T1000 (cell line): ENCODE measurements at regions not wholly inside any gene's neighbourhood (a gene's known extent, or its start where the extent isn't known, plus 50 kb on each side); places are given as distances from the start of the nearest gene placed in this dataset.
"Not testable (repeated sequence)": the region's sequence is repeated elsewhere in the genome, so short reads cannot be mapped to it uniquely, and the experiment has no call there.

Experiments
- DNase-seq: peaks from one replicate; lab custom pipeline; 2025; ENCODE audit warnings: mixed read lengths; lab: John Stamatoyannopoulos, UW

DNA sequence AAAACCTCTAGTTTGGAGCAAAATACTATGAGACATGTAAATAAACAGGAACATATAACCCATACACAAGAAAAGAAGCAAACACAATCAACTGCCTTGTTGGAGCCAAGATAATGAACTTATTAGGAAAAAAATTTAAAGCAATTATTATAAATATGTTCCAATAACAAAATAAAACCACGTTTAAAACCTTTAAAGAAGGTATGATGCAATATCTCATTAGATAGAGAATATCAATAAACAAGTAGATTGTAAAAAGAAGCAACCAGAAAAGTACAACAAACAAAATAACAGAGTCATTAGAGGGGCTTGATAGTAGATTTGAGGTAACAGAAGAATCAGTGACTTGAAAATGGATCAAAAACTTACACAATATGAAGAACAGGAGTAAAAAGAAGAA is 327.0 kb upstream of the PCDH9 start:
- DNase-seq, result no peak

DNA sequence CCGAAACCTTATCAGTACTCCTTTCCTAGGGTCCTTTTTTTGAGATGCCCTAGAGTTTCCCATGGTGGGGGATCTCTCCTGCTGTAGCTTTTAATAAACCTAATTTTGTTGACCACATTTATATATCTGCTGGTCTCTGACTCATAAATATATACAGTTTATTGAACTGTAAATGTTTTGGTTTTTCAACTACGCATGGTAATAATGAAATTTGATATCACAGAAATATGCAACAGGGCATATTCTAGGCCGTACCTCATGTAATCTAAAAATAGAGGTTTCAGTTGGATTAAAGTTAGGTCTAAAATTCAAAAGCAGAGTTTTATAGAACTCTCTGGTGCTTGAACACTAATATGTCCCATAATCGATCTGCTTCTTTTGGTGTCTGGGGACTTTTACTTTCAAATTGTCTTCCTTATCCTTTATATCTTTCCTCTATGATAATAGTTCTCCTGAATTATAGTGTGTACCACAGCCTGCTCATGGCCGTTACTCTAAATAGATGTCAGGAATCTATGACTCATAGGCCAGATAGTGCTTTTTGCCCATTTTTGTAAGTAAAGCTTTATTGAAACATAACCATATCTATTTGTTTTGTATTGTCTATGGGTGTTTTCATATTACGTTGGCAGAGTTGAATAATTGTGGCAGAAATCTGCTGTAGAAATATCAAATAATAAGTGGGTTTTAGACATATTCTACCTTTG is 324.8 kb upstream of the PCDH9 start:
- DNase-seq, result no peak

DNA sequence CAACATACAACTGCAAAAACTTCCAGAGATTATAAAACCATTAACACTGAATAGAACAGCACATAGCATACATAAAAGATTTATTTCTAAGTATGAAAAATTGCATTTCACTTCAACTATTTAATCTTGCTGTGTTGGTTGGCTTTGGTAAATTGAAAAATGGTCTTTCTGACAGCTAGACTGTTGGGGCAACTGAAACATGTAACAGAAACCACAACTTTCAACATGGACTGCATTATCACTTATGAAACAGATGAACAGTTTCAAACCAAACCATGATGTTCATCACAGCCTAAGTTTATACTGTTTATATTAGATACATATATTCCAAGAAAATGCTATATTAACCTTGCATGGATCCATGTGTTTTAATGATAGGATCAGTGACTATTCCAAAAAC is 324.1 kb upstream of the PCDH9 start:
- DNase-seq, result no peak

DNA sequence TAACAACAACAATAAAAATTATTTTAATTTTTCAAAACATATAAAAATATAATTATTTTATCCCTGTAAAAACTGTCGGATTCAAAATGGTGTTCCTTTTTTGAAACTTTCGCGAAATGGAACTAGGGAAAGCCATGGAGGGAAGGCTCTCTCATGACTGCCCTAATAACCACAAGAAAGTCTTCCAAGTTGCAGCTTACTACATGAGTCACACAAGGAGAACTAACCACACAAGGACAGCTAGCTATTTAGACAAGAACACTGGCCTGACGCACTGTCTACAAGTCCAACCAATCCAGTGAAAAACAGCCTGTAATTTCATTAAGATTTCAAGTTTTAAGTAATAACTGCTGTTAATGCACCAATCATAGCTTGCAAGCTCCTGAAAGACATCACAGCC is 319.2 kb upstream of the PCDH9 start:
- DNase-seq, result no peak

DNA sequence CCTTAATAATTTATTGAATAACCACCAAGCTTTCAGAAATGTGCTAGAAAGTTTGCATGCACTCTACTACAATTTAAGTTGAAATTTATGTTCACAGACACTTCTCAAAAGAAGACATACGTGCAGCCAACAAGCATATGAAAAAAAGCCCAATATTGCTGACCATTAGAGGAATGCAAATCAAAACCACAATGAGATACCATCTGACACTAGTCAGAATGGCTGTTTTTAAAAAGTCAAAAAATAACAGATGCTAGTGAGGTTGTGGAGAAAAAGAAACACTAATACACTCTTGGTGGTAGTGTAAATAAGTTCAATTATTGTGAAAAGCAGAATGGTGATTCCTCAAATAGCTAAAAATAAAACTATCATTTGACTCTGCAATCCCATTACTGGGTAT is 308.8 kb upstream of the PCDH9 start:
- no peak for DNase-seq

DNA sequence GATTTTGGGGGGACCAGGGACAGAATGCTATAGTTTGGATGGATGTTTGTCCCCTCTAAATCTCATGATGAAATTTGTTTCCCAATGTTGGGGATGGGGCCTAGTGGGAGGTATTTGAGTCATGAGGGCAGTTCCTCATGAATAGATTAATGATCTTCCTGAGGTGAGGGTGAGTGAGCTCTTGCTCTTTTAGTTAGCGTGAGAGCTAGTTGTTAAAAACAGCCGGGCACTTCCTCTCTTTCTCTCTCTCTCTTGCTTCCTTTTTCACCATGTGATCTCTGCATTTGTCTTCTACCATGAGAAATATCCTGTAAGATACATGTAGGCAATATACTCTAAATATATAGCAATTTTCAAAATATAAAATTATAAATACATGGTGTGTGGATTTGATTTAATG is 290.8 kb upstream of the PCDH9 start:
- no peak for DNase-seq

DNA sequence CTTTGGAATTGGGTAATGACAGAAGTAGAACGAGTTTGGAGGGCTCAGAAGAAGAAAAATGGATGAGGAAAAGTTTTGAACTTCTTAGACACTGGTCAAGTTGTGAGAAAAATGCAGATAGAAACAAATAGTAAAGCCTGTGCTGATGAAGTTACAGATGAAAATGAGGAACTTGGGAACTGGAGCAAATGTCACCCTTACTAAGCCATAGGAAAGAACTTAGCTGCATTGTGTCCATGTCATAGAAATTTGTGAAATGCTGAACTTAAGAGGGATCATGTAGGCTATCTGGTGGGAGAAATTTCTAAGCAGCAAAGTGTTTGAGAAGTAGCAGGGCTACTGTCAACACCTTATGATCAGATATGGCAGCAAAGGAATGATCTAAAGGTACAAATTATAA is 289.2 kb upstream of the PCDH9 start:
- DNase-seq, result no peak

DNA sequence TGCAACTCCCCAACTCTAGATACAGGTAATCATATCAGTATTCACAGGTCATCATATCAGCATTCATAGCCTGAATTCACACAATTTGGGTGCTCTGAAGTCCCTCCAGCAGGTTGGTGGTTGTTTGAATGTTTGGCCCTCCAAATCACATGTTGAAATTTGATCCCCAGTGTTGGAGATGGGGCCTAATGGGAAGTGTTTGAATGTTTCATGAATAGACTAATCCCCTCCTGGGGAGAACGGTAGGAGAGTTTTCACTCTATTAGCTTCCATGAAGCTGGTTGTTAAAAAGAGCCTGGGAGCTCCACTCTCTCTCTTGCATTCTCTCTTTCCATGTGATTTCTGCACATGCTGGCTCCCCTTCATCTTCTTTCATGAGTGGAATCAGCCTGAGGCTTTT is 288.6 kb upstream of the PCDH9 start:
- no peak for DNase-seq

DNA sequence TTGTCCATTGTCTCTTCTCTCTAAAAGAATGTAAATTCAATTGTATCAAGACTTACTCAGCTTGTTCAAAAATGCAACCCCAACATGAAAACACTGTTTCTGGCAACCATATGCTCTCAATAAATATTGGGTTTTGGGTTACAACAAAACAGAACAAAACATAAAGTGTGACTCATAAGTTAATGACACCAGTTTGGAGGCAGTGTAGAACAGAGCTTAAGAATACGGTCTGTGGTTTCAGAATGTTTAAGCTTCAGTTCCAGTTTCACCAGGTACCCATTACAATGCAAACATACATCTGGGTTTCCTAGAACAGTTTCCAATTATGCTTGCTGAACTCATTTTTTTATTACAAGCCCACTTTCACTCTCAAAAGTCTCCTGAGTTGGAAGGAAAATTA is 285.8 kb upstream of the PCDH9 start:
- no peak for DNase-seq

DNA sequence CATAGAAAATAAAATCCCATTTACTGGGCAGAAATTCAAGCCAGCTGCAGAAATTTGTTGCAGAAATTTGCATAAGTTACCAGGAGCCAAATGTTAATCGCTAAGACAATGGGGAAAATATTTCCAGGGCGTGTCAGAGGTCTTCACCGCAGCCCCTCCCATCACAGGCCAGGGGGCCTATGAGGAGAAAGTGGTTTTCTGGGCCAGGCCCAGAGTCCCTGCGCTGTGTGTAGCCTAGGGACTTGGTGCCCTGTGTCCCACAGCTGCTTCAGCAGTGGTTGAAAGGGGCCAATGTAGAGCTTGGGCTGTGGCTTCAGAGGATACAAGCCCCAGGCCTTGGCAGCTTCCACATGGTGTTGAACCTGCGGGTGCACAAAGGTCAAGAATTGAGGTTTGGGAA is 278.9 kb upstream of the PCDH9 start:
- DNase-seq, result no peak

DNA sequence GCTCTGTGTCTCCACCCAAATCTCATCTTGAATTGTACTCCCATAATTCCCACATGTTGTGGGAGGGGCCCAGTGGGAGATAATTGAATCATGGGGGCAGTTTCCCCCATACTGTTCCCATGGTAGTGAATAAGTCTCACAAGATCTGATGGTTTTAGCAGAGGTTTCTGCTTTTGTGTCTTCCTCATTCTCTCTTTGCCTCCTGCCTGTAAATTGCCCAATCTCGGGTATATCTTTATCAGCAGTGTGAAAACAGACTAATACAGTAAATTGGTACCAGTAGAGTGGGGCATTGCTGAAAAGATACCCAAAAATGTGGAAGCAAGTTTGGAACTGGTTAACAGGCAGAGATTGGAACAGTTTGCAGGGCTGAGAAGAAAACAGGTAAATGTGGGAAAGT is 278.1 kb upstream of the PCDH9 start:
- not testable (repeated sequence) for DNase-seq

DNA sequence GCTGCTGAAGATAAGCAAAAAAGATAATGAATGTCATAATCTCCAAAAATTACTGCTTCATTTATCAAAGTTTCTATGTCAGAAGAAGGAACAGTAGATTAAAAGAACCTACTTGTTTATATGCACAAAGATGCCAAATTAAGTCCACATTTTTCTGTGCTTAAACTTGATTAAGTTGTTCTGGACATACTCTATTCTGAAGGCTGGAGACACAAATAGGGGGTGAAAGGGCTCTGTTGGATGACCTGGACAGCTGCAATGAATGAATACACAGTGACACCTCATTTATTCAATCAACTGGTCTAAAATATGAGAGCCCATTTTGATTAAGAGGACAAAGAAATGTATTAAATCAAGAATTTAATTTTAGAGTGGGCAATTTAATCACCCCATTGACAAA is 276.3 kb upstream of the PCDH9 start:
- no peak for DNase-seq

DNA sequence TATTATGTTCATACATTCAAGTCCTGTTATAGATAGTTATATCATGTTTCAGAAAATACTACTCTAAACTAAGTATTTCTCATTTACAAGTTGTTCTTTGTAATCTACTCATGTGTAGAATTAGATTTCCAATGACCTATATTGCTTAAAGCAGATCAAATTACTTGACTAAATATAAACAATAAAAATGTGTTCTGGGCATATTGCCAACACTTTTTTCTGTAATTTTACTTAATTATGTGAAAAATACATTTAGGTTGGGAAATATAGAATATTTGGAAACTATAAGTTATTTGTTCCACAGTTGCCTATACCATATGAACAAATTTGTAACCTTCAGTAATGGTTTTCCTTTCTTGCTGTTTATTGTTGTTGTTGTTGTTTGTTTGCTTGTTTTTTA is 275.2 kb upstream of the PCDH9 start:
- no peak for DNase-seq

DNA sequence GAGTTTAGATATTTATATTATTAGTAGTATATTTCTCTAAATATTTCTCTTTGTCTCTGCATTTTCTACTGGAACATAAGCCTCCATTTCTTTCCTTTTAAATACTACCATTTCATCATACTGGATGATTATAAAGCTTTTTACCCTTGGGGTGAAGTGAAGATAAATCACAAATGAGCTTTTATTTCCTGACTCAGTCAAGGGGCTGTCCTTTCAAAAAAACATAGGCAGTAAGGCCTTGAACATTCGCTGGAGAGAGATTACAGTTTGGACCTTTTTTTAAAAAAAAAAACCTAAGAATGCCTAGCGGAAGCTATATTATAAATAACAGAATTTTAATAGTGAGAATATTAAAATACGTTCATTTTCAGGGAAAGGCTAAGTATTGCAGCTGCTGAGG is 268.8 kb upstream of the PCDH9 start:
- DNase-seq, result no peak

DNA sequence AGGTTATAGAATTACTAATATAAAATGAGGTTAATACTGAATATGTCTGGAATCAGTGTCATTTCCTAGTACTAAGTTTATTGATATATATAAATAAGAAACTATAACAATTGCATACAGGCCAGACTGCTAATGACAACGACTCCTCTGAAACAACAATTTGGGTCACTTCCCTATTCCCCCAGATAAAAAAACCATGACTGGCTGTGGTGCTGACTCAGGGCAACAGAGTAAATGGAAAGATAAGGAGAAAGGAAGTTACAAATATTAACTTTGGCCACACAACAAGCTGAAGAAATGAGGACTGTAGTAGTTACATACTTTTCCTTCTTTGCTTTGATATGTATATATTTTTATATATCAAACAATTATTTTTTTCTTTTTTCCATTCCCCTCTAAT is 263.7 kb upstream of the PCDH9 start:
- DNase-seq, result no peak

DNA sequence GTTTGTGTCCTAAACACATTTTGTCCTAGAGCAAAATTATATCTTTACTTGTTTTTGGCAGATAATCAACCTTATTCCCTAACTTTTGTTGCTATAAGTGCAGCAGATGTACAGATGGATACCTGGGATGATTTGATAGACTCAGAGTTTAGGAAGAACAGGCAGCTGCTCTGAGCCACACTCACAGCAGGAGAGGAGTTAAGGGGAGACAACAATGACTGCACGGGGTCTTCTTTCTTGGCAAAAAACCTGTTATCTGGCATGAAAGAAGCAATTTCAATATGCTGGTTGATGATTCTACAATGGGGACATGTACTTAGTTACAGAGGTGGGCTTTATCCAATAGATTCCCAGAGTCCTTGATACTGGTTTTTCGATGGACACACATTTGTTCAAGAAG is 258.9 kb upstream of the PCDH9 start:
- DNase-seq, result no peak

DNA sequence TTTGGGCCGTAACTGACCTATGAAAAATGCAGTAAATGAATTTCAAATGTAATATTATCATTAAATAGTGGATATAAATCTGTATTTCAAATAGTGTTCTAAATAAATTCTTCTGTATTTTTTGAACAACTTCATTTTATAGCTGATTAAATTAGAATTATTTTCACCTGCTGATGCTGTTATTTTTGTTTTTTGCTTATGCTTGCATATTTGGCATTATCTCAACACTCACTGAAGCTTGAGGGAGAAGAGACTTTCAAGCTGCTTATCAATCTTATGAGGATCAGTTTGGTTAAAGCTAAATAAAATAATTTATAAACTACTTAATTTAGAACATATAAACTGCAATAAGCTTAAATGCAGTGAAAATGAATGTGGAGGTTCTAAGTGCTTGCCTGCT is 251.3 kb upstream of the PCDH9 start:
- DNase-seq, result no peak

DNA sequence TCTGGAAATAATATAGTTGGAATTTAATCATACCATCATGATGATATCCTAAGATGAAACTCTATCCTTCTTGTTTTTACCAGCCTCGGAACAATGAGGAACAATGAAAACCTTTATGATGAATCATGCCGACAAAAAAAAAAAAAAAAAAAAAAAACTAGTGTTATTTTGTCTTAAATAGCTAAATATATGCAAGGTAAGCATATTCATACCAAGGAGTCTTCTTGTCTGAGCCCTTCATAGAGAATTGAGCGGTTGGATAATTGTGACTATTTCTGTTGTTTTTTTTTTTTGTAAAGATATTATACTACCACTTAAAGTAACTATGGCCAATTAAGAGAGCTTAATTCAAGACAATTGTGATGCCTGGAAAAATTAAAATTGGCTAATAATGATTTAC is 244.0 kb upstream of the PCDH9 start:
- no peak for DNase-seq

DNA sequence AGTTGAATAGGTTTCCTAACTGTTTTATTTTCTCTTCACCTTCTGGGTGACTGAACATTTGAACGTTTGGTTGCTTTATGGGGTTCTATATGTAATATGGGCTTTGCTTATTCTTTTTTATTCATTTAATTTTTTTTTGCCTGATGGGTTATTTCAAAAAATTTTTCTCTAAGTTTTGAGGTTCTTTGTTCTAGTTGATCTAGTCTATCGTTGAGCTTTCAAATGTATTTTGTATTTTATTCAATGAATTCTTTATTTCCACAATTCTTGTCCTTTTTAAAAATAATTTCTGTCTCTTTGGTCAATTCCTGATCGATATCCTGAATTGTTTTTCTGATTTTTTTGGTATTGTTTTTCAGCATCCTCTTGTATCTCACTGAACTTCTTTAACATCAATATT is 239.5 kb upstream of the PCDH9 start:
- DNase-seq, result no peak

DNA sequence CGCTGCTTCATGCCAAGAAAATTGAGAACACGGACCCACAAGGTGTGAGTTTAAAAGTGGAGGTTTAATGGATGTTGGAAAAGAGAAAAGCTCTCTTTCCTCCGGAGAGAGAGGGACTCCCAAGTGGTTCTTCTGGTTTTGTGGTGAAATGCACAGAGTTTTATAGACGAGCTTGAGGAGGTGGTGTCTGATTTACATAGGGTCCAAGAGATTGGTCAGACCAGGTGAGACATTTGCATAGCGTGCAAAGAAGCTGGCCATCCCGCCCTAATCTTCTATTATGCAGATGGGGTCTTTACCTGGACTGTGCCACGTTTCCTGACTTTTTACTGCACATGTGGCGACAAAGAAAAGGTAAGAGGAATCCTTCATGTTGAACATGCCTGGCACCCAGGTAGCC is 236.4 kb upstream of the PCDH9 start:
- DNase-seq, result no peak

DNA sequence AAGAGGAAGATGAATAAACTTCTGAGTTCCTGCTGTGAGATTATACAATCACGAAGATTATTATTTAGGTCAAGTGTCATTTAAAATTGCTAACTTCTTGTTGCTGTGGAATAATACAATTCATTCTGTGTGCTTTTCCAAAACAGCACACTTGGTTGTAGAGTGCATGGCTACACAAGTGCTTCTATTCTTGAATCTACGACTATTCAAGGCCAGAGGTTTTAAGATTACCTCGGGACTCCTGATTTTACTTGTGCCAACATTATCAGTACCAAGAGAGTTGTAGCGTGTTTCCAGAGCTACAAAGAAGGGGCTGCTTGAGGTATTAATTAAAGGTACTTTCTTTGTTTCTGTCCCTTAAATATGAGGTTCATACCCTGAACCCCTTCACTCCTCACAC is 234.0 kb upstream of the PCDH9 start:
- no peak for DNase-seq

DNA sequence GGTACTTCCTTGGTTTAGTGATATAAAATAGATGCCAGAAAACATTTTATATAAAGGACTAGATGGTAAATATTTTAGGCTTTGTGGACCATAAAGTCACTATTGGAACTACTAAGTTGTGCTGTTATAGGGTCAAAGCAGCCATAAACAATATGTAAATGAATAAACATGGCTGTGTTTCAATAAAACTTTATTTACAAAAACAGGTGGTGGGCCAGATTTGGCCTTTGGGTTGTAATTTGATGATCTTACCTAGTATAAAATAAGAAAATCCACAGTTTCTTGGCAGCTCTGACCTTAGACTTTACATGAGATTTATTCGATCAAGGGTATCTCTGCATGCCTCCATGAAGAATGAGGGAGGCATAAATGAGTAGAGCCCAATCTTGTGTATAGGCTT is 232.0 kb upstream of the PCDH9 start:
- DNase-seq, result no peak

DNA sequence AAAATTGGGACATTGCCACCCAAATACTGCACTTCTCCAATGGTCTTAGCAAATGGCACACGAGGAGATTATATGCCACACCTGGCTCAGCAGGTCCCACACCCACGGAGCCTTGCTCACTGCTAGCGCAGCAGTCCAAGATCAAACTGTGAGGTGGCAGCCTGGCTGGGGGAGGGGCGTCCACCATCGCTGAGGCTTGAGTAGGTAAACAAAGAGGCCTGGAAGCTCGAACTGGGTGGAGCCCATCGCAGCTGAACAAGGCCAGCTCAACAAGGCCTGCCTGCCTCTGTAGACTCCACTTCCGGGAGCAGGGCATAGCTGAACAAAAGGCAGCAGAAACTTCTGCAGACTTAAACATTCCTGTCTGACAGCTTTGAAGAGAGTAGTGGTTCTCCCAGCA is 222.4 kb upstream of the PCDH9 start:
- DNase-seq, result not testable (repeated sequence)

DNA sequence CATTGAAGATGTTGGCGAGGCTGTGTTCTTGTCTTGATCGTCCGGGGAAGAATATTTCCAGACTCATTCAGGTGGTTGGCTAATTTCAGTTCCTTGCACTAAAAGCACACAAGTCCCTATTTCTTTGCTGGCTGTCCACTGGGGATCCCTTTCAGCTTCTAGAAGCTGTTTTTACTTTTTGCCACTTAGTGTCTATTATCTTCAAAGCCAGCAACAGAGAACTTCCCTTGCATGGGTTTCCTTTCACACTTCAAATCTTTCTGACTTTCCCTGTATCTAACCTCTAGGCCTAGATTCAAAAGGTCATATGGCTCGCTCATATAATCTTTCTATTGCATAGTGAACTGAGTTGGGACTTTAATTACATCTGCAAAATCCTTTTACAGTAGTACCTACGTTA is 215.3 kb upstream of the PCDH9 start:
- DNase-seq, result no peak

DNA sequence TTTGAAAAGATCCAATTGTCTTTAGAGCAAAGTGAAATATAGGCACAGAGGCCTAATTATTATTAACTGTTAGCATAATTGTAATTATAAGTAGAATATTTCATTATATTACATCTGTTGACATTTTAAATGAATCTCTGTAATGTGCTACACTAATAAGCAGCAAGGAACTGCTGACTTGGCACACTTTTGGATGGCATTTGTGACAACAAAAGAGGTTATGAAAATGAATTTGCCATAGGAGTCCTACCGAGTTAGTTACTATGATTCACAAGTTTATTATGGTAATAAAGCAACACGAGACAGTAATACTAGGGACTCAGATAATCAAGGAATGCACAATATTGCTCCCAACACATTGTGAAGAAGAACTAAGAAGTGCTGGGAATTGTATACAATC is 213.8 kb upstream of the PCDH9 start:
- DNase-seq, result no peak
